GM12865 (cell line): ENCODE measurements at regions not wholly inside any gene's neighbourhood (a gene's known extent, or its start where the extent isn't known, plus 50 kb on each side); places are given as distances from the start of the nearest gene placed in this dataset.

Experiments used
- DNase-seq: peaks from one replicate; pipeline ENCODE4 v3.0.0; 2010; ENCODE audit warnings: low read depth
- H3K4me3 ChIP-seq: 2 replicates; pipeline ENCODE4 v1.5.1; 2011; ENCODE audit warnings: mild to moderate bottlenecking, low read depth, low read length, control low read depth
- TF ChIP-seq, protein P1 (sequence below): IDR thresholded peaks from 2 replicates; pipeline ENCODE4 v1.5.1; 2011; ENCODE audit warnings: low read length, control low read depth, low read depth, inconsistent platforms; ENCODE audit not compliant: insufficient read depth; ENCODE audit errors: missing control alignments

DNA sequence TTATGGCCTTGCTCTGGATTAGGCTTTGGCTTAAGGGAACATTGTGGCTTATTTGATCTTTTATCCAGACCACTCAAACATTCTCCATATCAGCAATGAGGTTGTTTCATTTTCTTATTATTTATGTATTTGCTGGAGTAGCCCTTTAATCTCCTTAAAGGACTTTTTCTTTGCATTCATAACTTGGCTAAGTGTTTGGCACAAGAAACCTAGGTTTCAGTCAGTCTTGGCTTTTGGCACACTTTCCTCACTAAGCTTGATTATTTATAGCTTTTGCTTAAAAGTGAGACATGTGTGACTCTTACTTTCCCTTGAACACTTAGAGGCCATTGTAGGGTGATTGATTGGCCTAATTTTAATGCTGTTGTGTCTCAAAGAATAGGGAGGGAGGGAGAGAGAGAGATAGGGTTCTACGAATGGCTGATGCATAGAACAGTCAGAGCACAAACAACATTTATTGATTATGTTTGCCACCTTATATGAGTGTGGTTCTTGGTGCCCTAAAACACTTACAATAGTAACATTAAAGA, 2265.3 kb upstream of the C9orf72 start:
- DNase-seq, result no peak
- TF ChIP-seq, protein P1, sequence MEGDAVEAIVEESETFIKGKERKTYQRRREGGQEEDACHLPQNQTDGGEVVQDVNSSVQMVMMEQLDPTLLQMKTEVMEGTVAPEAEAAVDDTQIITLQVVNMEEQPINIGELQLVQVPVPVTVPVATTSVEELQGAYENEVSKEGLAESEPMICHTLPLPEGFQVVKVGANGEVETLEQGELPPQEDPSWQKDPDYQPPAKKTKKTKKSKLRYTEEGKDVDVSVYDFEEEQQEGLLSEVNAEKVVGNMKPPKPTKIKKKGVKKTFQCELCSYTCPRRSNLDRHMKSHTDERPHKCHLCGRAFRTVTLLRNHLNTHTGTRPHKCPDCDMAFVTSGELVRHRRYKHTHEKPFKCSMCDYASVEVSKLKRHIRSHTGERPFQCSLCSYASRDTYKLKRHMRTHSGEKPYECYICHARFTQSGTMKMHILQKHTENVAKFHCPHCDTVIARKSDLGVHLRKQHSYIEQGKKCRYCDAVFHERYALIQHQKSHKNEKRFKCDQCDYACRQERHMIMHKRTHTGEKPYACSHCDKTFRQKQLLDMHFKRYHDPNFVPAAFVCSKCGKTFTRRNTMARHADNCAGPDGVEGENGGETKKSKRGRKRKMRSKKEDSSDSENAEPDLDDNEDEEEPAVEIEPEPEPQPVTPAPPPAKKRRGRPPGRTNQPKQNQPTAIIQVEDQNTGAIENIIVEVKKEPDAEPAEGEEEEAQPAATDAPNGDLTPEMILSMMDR, result no peak
- no peak overlapping the region for H3K4me3 ChIP-seq

DNA sequence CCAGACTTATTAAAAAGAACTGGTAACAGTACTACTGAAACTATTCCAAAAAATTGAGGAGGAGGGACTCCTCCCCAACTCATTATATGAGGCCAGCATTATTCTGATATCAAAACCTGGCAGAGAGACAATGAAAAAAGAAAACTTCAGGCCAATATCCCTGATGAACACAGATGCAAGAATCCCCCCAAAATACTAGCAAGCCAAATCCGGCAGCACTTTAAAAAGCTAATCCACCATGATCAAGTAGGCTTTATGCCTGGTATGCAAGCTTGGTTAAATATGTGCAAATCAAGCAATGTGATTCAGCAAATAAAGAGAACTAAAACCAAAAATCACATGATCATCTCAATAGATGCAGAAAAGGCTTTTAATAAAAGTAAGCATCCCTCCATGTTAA, 2271.0 kb upstream of the C9orf72 start:
- H3K4me3 ChIP-seq, result no peak overlapping the region

DNA sequence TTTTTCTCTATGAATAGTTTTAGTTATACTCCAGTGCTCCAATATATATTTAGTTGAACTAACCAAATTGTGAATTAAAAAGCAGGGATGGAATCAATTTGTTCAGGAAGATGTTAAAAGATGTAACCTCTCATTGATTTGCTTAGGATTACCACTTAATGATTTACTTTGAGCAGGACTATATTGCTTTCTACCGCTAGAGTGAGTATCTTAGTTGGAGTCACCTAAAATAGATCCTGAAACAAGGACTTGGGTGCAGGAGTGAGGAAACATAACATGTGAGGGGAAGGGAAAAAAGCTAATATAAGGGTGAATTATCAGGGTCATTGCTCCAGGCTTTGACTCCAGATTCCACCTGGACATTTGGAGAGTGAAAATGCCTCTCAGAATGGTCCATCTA, 2277.4 kb upstream of the C9orf72 start:
- DNase-seq, result no peak
- no peak overlapping the region for H3K4me3 ChIP-seq
- TF ChIP-seq, protein P1, result no peak

More for the DNA sequence above, 2271.0 kb upstream of the C9orf72 start:
- DNase-seq, result no peak
- TF ChIP-seq, protein P1, result no peak

DNA sequence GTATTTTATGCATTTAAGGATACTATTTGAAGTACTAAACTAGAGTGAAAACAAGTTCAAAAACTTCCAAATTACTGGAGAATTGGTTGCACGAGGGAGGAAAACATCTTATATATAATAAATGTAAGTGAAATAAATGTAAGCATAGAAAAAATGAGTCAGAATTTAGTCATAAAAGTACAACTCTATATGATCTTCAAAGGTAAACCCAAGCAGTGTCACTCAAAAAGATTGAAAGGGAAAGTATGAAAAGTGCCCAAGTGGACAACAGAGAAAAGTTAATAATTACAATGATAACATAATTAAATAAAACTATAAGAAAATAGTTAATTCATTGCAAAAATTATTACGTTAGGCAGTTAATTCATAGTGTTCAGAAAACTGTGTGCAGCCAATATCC, 2288.5 kb upstream of the C9orf72 start:
- TF ChIP-seq, protein P1, result no peak
- DNase-seq, result no peak
- no peak overlapping the region for H3K4me3 ChIP-seq

DNA sequence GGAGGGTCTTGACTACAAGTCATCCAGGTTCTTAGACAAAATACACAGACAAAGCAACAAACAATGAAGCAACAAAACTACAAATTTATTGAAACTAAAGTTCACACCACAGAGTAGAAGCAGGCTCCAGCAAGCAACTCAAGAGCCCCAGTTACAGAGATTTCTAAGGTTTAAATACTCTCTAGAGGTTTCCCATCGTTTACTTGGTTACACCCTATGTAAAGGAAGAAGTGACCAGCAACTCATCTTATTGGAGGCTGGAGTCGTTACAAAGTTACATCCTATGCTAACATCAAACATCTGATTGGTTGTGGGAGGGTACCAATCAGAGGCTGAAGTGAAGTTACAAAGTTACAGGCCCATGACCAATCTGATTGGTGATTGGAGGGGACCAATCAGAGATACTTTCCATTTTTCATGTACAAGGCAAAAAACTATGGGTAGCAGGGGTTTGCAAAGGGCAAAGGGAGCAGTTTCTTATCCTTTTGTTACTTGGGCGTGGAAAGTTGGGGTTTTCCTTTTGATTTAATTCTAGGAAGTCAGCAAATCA, 2292.6 kb upstream of the C9orf72 start:
- DNase-seq, result no peak
- no peak overlapping the region for H3K4me3 ChIP-seq

DNA sequence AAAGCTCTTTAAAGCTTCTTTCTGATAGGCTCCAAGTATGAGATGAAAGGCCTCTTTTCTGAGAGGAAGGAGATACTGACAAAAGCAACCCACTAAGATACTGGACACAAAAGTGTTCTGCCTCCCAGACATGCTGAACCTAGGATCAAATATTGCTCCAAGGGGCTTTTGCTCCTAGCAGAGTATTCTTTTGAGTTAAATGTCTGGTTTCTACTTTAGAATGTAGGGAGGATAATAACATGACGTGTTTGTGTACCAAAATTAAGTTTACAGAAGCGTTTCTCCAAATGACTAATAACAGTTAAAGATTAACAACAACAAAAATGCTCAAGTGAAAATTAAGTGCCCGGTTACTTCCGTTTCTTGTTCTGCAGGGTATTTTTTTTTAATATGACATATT, 2293.3 kb upstream of the C9orf72 start:
- TF ChIP-seq, protein P1, result no peak
- DNase-seq, result no peak
- H3K4me3 ChIP-seq, result no peak overlapping the region

More for the DNA sequence above, 2292.6 kb upstream of the C9orf72 start:
- TF ChIP-seq, protein P1, result no peak

DNA sequence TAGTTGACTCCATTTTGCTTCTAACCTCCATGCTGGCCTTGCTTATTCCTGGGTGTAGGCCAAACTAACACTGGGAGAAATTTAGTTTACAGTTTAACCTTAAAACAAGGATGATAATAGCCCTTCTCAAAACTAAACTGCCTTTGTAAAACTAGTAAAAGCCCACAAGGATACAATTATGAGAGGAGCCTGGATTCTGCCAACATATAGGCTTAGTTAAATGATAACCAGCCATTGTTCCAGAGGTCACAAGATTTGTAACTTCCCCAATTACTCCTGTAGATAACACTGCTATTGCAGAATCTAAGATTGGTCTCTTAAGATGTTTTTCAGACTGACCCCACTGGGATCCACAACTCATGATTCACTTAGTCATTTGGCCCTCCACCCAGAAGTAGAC, 2300.3 kb upstream of the C9orf72 start:
- TF ChIP-seq, protein P1, result no peak
- no peak for DNase-seq

More for the DNA sequence above, 2300.3 kb upstream of the C9orf72 start:
- H3K4me3 ChIP-seq, result no peak overlapping the region
